Liver (tissue), 8 donors: ENCODE measurements at regions not wholly inside any gene's neighbourhood (a gene's known extent, or its start where the extent isn't known, plus 50 kb on each side); places are given as distances from the start of the nearest gene placed in this dataset.

Experiments used
- DNase-seq: peaks from one replicate; pipeline ENCODE4 v3.0.0-alpha.2; 2017; ENCODE audit warnings: low spot score
- H3K27ac ChIP-seq, 2 donors: one replicate each; pipeline ENCODE4 v1.7.0; 2013; ENCODE audit warnings: inconsistent platforms in 2 of 2, low read length in 2 of 2, control low read depth in 1 of 2, low read depth in 1 of 2, mild to moderate bottlenecking in 1 of 2
- H3K27me3 ChIP-seq, 4 donors: one replicate each; pipeline versions ENCODE4 v1.6.1 to v1.7.0; 2013; ENCODE audit warnings: low read length in 3 of 4, inconsistent platforms in 1 of 4, mild to moderate bottlenecking in 1 of 4, moderate library complexity in 1 of 4; ENCODE audit not compliant: control insufficient read depth in 4 of 4, insufficient read depth in 4 of 4
- H3K36me3 ChIP-seq, 4 donors: one replicate each; pipeline versions ENCODE4 v1.6.1 to v1.7.0; 2013; ENCODE audit warnings: low read length in 3 of 4, mild to moderate bottlenecking in 3 of 4, low read depth in 1 of 4, moderate library complexity in 1 of 4; ENCODE audit not compliant: control insufficient read depth in 4 of 4, insufficient read depth in 3 of 4
- H3K4me1 ChIP-seq, 4 donors: one replicate each; pipeline versions ENCODE4 v1.6.1 to v1.7.0; 2013; ENCODE audit warnings: low read length in 3 of 4, mild to moderate bottlenecking in 3 of 4, moderate library complexity in 1 of 4; ENCODE audit not compliant: control insufficient read depth in 4 of 4, insufficient read depth in 4 of 4
- H3K4me3 ChIP-seq, 3 donors: one replicate each; pipeline versions ENCODE4 v1.6.1 to v1.7.0; 2013; ENCODE audit warnings: low read length in 3 of 3, control low read depth in 1 of 3, low read depth in 1 of 3, mild to moderate bottlenecking in 1 of 3
- H3K9ac ChIP-seq, 2 donors: one replicate each; pipeline ENCODE4 v1.7.0; 2013; ENCODE audit warnings: low read length in 2 of 2, mild to moderate bottlenecking in 2 of 2, moderate library complexity in 2 of 2, control low read depth in 1 of 2, low read depth in 1 of 2
- H3K9me3 ChIP-seq, 4 donors: one replicate each; pipeline versions ENCODE4 v1.6.1 to v1.7.0; 2013; ENCODE audit warnings: low read length in 3 of 4; ENCODE audit not compliant: control insufficient read depth in 4 of 4
- GABPA ChIP-seq, 2 donors: IDR thresholded peaks in 1 of 2; conservative IDR thresholded peaks in 1 of 2; 2 replicates each; pipeline ENCODE4 v1.6.1; 2016; ENCODE audit warnings: antibody characterized with exemption in 2 of 2, mild to moderate bottlenecking in 1 of 2, moderate library complexity in 1 of 2
- JUND ChIP-seq, 2 donors: IDR thresholded peaks; 2 replicates each; pipeline ENCODE4 v1.6.1; 2016; ENCODE audit warnings: antibody characterized with exemption in 2 of 2
- NR2F2 ChIP-seq: IDR thresholded peaks from 2 replicates; pipeline ENCODE4 v1.6.1; 2016; ENCODE audit warnings: antibody characterized with exemption
- RAD21 ChIP-seq, 2 donors: IDR thresholded peaks; 2 replicates each; pipeline ENCODE4 v1.6.1; 2016; ENCODE audit warnings: antibody characterized with exemption in 2 of 2, mild to moderate bottlenecking in 2 of 2
- REST ChIP-seq: IDR thresholded peaks from 2 replicates; pipeline ENCODE4 v1.6.1; 2016; ENCODE audit warnings: antibody characterized with exemption, mild to moderate bottlenecking
- SP1 ChIP-seq: IDR thresholded peaks from 2 replicates; pipeline ENCODE4 v1.6.1; 2018; ENCODE audit warnings: antibody characterized with exemption, mild to moderate bottlenecking
- WGBS: extraction: QIAGEN DNeasy Blood & Tissue Kit; methylation state at CpG from one replicate; pipeline ENCODE4 v1.1.7; 2013; 5-methylcytosine and 5-hydroxymethylcytosine counted together
- TF ChIP-seq, protein P1 (sequence below): fragments of 150-350 bp; IDR thresholded peaks from 2 replicates; pipeline ENCODE4 v1.5.1; 2017; ENCODE audit warnings: improper control_type of control experiment, low read depth, low read length; ENCODE audit not compliant: missing input control
- TF ChIP-seq, protein P2 (sequence below): IDR thresholded peaks from 2 replicates; pipeline ENCODE4 v1.6.1; 2016; ENCODE audit warnings: antibody characterized with exemption
- TF ChIP-seq, protein P3 (sequence below): IDR thresholded peaks from 2 replicates; pipeline ENCODE4 v1.6.1; 2016; ENCODE audit warnings: antibody characterized with exemption
- donor health status: healthy.
- donor health status: healthy.
- donor health status: healthy.
- donor health status: healthy.
- donor health status: healthy.

DNA sequence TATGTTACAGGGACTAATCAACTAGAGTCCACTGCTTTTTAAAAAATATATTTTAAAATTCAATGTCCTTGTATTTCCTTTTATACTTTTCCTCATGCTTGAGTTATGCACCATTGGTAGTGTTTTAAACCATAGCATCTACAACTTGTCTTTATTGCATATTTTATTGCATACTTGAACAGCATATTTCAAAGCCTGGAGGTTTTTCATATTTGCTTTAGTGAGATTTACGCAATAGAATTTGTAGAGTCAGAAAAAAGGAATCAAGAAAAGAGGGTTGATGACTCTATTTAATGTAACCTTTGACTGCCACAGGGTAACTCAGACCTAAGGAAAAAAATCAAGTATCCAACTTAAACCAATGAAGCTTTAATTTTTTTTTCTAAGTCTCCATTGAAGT, 1165.7 kb upstream of the IGFBP7 start:
- no peak for TF ChIP-seq JUND (IDR thresholded peaks at IDR 0.05)
- Histone ChIP-seq H3K27me3 (no peaks in the 10 kb centered on the region), H3K27ac (no peak overlapping the region), H3K4me1 (no peaks in the 10 kb centered on the region), H3K4me3 (no peak overlapping the region), H3K36me3 (no peaks in the 10 kb centered on the region), H3K9ac (no peak overlapping the region), H3K9me3 (peaks cover 0 to 2% (median 0%) of the 10 kb centered on the region in 4 donors)
- no peak for DNase-seq
- 82% methylated on average over 1 of the region's 1 CpG for WGBS

DNA sequence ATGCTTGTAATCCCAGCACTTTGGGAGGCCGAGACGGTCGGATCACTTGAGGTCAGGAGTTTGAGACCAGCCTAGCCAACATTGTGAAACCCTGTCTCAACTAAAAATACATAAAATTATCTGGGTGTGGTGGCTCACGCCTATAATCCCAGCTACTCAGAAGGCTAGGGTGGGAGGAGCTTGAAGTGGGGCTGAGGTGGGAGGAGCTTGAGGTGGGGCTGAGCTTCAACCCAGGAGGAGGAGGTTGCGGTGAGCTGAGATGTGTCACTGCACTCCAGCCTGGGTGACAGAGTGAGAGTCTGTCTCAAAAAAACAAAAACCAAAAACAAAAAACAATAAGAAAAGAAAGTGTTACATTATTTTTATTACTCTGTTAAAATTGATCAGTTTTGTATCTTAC, 1164.4 kb upstream of the IGFBP7 start:
- WGBS = 81% methylated on average over 5 of the region's 5 CpGs

More for the DNA sequence above, 1164.4 kb upstream of the IGFBP7 start:
- H3K4me1 ChIP-seq = no peaks in the 10 kb centered on the region
- H3K4me3 ChIP-seq = no peak overlapping the region
- no peaks in the 10 kb centered on the region for H3K36me3 ChIP-seq
- TF ChIP-seq NR2F2 (no peak), RAD21 (IDR thresholded peaks at IDR 0.05) (no peak), GABPA (IDR thresholded peaks at IDR 0.05 in 1 of 2, conservative IDR thresholded peaks at IDR 0.05 in 1 of 2) (no peak), REST (no peak), SP1 (no peak)
- TF ChIP-seq, protein P1, sequence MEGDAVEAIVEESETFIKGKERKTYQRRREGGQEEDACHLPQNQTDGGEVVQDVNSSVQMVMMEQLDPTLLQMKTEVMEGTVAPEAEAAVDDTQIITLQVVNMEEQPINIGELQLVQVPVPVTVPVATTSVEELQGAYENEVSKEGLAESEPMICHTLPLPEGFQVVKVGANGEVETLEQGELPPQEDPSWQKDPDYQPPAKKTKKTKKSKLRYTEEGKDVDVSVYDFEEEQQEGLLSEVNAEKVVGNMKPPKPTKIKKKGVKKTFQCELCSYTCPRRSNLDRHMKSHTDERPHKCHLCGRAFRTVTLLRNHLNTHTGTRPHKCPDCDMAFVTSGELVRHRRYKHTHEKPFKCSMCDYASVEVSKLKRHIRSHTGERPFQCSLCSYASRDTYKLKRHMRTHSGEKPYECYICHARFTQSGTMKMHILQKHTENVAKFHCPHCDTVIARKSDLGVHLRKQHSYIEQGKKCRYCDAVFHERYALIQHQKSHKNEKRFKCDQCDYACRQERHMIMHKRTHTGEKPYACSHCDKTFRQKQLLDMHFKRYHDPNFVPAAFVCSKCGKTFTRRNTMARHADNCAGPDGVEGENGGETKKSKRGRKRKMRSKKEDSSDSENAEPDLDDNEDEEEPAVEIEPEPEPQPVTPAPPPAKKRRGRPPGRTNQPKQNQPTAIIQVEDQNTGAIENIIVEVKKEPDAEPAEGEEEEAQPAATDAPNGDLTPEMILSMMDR = no peak
- TF ChIP-seq, protein P2, sequence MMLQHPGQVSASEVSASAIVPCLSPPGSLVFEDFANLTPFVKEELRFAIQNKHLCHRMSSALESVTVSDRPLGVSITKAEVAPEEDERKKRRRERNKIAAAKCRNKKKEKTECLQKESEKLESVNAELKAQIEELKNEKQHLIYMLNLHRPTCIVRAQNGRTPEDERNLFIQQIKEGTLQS = no peak
- TF ChIP-seq, protein P3, sequence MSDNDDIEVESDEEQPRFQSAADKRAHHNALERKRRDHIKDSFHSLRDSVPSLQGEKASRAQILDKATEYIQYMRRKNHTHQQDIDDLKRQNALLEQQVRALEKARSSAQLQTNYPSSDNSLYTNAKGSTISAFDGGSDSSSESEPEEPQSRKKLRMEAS = no peak
- no peaks in the 10 kb centered on the region for H3K27me3 ChIP-seq
- H3K9ac ChIP-seq = no peak overlapping the region
- no peak for DNase-seq
- peaks cover 0 to 6% (median under 1%) of the 10 kb centered on the region in 4 donors for H3K9me3 ChIP-seq
- H3K27ac ChIP-seq = no peak overlapping the region
